Gastroesophageal sphincter (tissue), 3 donors: ENCODE measurements at regions not wholly inside any gene's neighbourhood (a gene's known extent, or its start where the extent isn't known, plus 50 kb on each side); places are given as distances from the start of the nearest gene placed in this dataset.

Source experiments
- CTCF ChIP-seq, 4 experiments: fragments of 200-600 bp in 2 of 4; fragments of 450-650 bp in 2 of 4; sonication (generic) in 1 of 4; IDR thresholded peaks; one replicate each; pipeline ENCODE4 v1.5.1; 2017 to 2019; ENCODE audit warnings: antibody characterized with exemption in 4 of 4, mild to moderate bottlenecking in 2 of 4, moderate library complexity in 2 of 4
- POLR2A ChIP-seq, 2 donors: fragments of 450-650 bp; IDR thresholded peaks; one replicate each; pipeline ENCODE4 v1.6.1; 2017; ENCODE audit warnings: antibody characterized with exemption in 2 of 2, mild to moderate bottlenecking in 2 of 2, moderate library complexity in 1 of 2

- TF ChIP-seq POLR2A (IDR thresholded peaks at IDR 0.05) = no peak
- TF ChIP-seq CTCF (IDR thresholded peaks at IDR 0.05) = no peak
Observed at GRCh38 chr11:80502511-80502910, 1061.7 kb upstream of the TENM4 start.
